ENCODE measurements at regions not wholly inside any gene's neighbourhood (a gene's known extent, or its start where the extent isn't known, plus 50 kb on each side); places are given as distances from the start of the nearest gene placed in this dataset.

- Histone ChIP-seq H3K4me3 (no peak overlapping the region), H3K79me2 (no peaks in the 10 kb centered on the region), H3K27me3 (no peaks in the 10 kb centered on the region), H3K27ac (no peak overlapping the region), H3K9me2 (replicated peaks; ENCODE audit: insufficient read depth) (no peaks in the 10 kb centered on the region), H3K9me3 (ENCODE audit: low read depth) (no peaks in the 10 kb centered on the region), H4K20me1 (ENCODE audit: insufficient read depth, poor library complexity, severe bottlenecking) (no peaks in the 10 kb centered on the region), H3K36me3 (replicated peaks; ENCODE audit: insufficient read depth, low read depth) (no peaks in the 10 kb centered on the region), H3K4me2 (no peak overlapping the region), H3K4me1 (ENCODE audit: insufficient read depth) (no peaks in the 10 kb centered on the region), H2AFZ (no peak overlapping the region)
- no peak for DNase-seq (ENCODE audit: low spot score)
- 84% methylated on average over 11 of the region's 11 CpGs for WGBS (ENCODE audit: low lambda C conversion rate, missing lambda C conversion rate)
- TF ChIP-seq CTCF (IDR thresholded peaks at IDR 0.05; ENCODE audit: poor library complexity) = no peak
- no peak for TF ChIP-seq EZH2 (IDR thresholded peaks at IDR 0.05; ENCODE audit: borderline replicate concordance)
- no peak for TF ChIP-seq EZH2phosphoT487 (IDR thresholded peaks at IDR 0.05; ENCODE audit: low read depth, severe bottlenecking, unreplicated experiment)
Measured at GRCh38 chr5:166992874-166993722, 1298.3 kb upstream of the WWC1 start.

- no peak for DNase-seq (ENCODE audit: low spot score)
- 74% methylated on average over 3 of the region's 3 CpGs for WGBS (ENCODE audit: low lambda C conversion rate, missing lambda C conversion rate)
- Histone ChIP-seq H2AFZ (no peak overlapping the region), H3K27me3 (no peaks in the 10 kb centered on the region), H3K79me2 (no peaks in the 10 kb centered on the region), H3K4me1 (ENCODE audit: insufficient read depth) (no peaks in the 10 kb centered on the region), H3K9me3 (ENCODE audit: low read depth) (no peaks in the 10 kb centered on the region), H3K4me2 (no peak overlapping the region), H3K4me3 (no peak overlapping the region), H3K36me3 (replicated peaks; ENCODE audit: insufficient read depth, low read depth) (no peaks in the 10 kb centered on the region), H3K27ac (no peak overlapping the region), H3K9me2 (replicated peaks; ENCODE audit: insufficient read depth) (no peaks in the 10 kb centered on the region), H4K20me1 (ENCODE audit: insufficient read depth, poor library complexity, severe bottlenecking) (no peaks in the 10 kb centered on the region)
- TF ChIP-seq EZH2phosphoT487 (IDR thresholded peaks at IDR 0.05; ENCODE audit: low read depth, severe bottlenecking, unreplicated experiment) (no peak), EZH2 (IDR thresholded peaks at IDR 0.05; ENCODE audit: borderline replicate concordance) (no peak), CTCF (IDR thresholded peaks at IDR 0.05; ENCODE audit: poor library complexity) (no peak)
Measured at GRCh38 chr5:166994226-166994625, 1297.2 kb upstream of the WWC1 start.

GRCh38 chr5:167001246-167001645 is 1290.2 kb upstream of the WWC1 start:
- WGBS (ENCODE audit: low lambda C conversion rate, missing lambda C conversion rate) = 92% methylated on average over 3 of the region's 3 CpGs
- Histone ChIP-seq H3K36me3 (replicated peaks; ENCODE audit: insufficient read depth, low read depth) (no peaks in the 10 kb centered on the region), H3K9me3 (ENCODE audit: low read depth) (no peaks in the 10 kb centered on the region), H3K27me3 (no peaks in the 10 kb centered on the region), H3K4me2 (no peak overlapping the region), H3K79me2 (no peaks in the 10 kb centered on the region), H3K27ac (no peak overlapping the region), H4K20me1 (ENCODE audit: insufficient read depth, poor library complexity, severe bottlenecking) (no peaks in the 10 kb centered on the region), H3K4me3 (no peak overlapping the region), H3K9me2 (replicated peaks; ENCODE audit: insufficient read depth) (no peaks in the 10 kb centered on the region), H3K4me1 (ENCODE audit: insufficient read depth) (no peaks in the 10 kb centered on the region), H2AFZ (no peak overlapping the region)
- no peak for TF ChIP-seq EZH2phosphoT487 (IDR thresholded peaks at IDR 0.05; ENCODE audit: low read depth, severe bottlenecking, unreplicated experiment)
- no peak for TF ChIP-seq EZH2 (IDR thresholded peaks at IDR 0.05; ENCODE audit: borderline replicate concordance)
- TF ChIP-seq CTCF (IDR thresholded peaks at IDR 0.05; ENCODE audit: poor library complexity) = no peak
- no peak for DNase-seq (ENCODE audit: low spot score)

Data from hepatocyte (in vitro differentiated cells).